ENCODE measurements at regions not wholly inside any gene's neighbourhood (a gene's known extent, or its start where the extent isn't known, plus 50 kb on each side); places are given as distances from the start of the nearest gene placed in this dataset.

DNA sequence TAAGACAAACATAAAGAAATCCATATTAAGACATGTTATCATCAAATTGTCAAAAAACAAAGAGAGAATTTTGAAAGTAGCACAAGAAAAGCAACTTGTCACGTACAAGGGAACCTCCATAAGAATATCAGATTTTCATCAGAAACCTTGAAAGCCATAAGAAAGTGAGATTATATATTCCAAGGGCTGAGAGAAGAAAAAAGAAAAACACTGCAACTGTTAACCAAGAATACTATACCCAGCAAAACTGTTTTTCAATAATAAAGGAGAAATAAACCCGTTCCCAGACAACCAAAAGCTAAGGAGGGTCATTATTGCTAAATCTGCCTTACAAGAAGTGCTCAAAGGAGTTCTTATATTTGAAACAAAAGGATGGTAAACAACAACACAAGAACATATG lies 94.7 kb upstream of the TSPAN8 start:
- TF ChIP-seq, protein P1, sequence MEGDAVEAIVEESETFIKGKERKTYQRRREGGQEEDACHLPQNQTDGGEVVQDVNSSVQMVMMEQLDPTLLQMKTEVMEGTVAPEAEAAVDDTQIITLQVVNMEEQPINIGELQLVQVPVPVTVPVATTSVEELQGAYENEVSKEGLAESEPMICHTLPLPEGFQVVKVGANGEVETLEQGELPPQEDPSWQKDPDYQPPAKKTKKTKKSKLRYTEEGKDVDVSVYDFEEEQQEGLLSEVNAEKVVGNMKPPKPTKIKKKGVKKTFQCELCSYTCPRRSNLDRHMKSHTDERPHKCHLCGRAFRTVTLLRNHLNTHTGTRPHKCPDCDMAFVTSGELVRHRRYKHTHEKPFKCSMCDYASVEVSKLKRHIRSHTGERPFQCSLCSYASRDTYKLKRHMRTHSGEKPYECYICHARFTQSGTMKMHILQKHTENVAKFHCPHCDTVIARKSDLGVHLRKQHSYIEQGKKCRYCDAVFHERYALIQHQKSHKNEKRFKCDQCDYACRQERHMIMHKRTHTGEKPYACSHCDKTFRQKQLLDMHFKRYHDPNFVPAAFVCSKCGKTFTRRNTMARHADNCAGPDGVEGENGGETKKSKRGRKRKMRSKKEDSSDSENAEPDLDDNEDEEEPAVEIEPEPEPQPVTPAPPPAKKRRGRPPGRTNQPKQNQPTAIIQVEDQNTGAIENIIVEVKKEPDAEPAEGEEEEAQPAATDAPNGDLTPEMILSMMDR (IDR thresholded peaks at IDR 0.05): no peak
- no peak overlapping the region for H3K4me3 ChIP-seq
- no peaks in the 10 kb centered on the region for H3K36me3 ChIP-seq
- no peaks in the 10 kb centered on the region for H3K27me3 ChIP-seq (ENCODE audit: low read depth)
- no peak for ATAC-seq
- DNase-seq: no peak
- no peaks in the 10 kb centered on the region for H3K4me1 ChIP-seq
- no peak overlapping the region for H3K27ac ChIP-seq
- H3K9me3 ChIP-seq: peaks cover 20% of the 10 kb centered on the region
- intact Hi-C loops (cut with DNase I): no loop called here

DNA sequence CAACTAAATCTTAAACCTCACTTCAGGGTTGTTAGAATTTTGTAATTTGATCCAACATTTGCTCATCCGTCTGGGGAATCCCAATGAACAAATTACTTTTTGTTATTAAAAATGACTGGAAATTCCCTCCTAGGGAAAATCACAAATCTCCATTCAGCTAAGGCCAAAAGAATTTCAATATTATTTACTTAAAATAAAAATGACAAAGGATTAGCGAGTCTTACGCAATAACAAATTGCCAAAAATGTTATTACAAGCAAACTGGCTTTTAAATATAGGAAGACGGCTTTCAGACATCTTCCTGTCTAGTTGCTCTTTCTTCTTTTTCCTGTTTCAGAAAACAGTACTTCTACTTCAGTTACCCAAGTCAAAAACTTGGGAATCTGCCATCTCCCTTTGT lies 92.4 kb upstream of the TSPAN8 start:
- DNase-seq: no peak
- H3K4me3 ChIP-seq: no peak overlapping the region
- no peaks in the 10 kb centered on the region for H3K27me3 ChIP-seq (ENCODE audit: low read depth)
- intact Hi-C loops (cut with DNase I): no loop called here
- peaks cover 20% of the 10 kb centered on the region for H3K9me3 ChIP-seq
- ATAC-seq: no peak
- H3K27ac ChIP-seq: no peak overlapping the region
- no peaks in the 10 kb centered on the region for H3K36me3 ChIP-seq
- H3K4me1 ChIP-seq: no peaks in the 10 kb centered on the region
- TF ChIP-seq, protein P1 (IDR thresholded peaks at IDR 0.05): no peak

DNA sequence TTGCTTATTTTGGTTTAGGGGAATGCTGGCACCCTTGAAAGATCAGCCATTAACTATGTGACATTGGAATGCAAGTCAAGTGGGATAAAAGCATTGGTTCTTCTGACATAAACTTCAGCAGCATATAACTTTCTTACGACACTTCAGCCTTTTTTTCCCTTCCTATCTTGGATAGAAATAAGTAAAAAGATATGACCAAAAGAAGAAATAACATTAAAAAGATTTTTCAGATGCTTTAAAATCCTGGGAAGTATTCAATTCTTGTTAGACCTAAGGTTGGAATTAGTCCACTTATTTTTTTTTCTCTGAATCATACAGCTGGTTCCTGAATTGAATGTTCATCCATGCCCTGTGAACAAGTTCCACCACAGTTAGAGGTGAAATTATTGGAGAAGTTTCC lies 85.6 kb upstream of the TSPAN8 start:
- Histone ChIP-seq H3K27ac (no peak overlapping the region), H3K4me1 (no peaks in the 10 kb centered on the region), H3K4me3 (no peak overlapping the region), H3K9me3 (no peaks in the 10 kb centered on the region), H3K36me3 (no peaks in the 10 kb centered on the region), H3K27me3 (ENCODE audit: low read depth) (no peaks in the 10 kb centered on the region)
- TF ChIP-seq, protein P1 (IDR thresholded peaks at IDR 0.05): no peak
- intact Hi-C loops (cut with DNase I): no loop called here
- no peak for ATAC-seq
- DNase-seq: no peak

DNA sequence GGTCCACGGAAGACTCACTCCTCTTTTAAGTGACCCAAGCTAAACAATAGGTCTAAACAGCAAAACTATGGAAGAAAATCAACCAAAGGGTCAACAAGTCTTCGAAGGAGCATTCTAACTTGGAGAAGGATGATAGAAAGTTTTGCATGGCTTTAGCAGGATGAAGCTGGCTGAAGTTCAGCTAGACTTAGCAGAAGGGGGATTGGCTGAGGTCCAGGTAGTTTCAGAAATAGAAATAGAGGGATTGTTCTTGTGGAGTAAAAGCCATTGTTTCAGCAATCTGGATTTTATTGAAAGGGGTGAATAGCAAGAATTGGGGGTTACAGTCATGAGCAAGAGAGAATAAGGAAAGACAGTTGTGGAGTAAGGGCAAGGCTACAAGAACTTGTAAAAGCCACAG lies 84.7 kb upstream of the TSPAN8 start:
- TF ChIP-seq, protein P1 (IDR thresholded peaks at IDR 0.05): no peak
- ATAC-seq (no peak), DNase-seq (no peak)
- no peak overlapping the region for H3K4me3 ChIP-seq
- H3K9me3 ChIP-seq: no peaks in the 10 kb centered on the region
- H3K4me1 ChIP-seq: no peaks in the 10 kb centered on the region
- no peaks in the 10 kb centered on the region for H3K27me3 ChIP-seq (ENCODE audit: low read depth)
- no peaks in the 10 kb centered on the region for H3K36me3 ChIP-seq
- intact Hi-C loops (cut with DNase I): no loop called here
- no peak overlapping the region for H3K27ac ChIP-seq

DNA sequence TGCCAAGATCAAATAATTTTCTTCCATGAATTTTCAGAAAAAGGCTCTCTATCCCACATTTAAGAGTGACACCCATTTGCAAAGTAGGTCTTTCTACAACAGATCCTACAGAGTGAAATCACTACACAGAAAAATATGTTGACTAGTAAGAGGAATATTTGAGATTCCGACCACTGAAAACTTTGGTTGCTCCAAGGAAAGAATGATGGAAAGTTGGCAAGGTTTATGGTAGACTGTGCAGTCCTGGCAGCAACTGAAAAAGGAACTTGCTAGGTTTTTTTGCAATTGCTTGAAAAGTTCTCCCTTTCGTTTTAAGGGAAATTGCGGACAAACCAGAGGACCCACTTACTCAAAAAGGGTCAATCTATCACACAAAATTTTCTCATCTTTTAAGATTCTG lies 83.1 kb upstream of the TSPAN8 start:
- intact Hi-C loops (cut with DNase I): no loop called here

More for the DNA sequence above, 83.1 kb upstream of the TSPAN8 start:
- H3K27me3 ChIP-seq (ENCODE audit: low read depth): no peaks in the 10 kb centered on the region
- no peaks in the 10 kb centered on the region for H3K9me3 ChIP-seq
- TF ChIP-seq, protein P1 (IDR thresholded peaks at IDR 0.05): no peak
- no peaks in the 10 kb centered on the region for H3K4me1 ChIP-seq
- no peak for DNase-seq
- no peaks in the 10 kb centered on the region for H3K36me3 ChIP-seq
- ATAC-seq: no peak
- H3K4me3 ChIP-seq: no peak overlapping the region
- H3K27ac ChIP-seq: no peak overlapping the region
